Heart left ventricle (tissue), 16 donors: ENCODE measurements at regions not wholly inside any gene's neighbourhood (a gene's known extent, or its start where the extent isn't known, plus 50 kb on each side); places are given as distances from the start of the nearest gene placed in this dataset.
"Not testable (repeated sequence)": the region's sequence is repeated elsewhere in the genome, so short reads cannot be mapped to it uniquely, and the experiment has no call there.

Source experiments
- ATAC-seq, 4 donors: fragments of 200-7000 bp; cut with Tn5 transposase; one replicate each; pipeline ENCODE4 v1.9.1; 2020 to 2022; ENCODE audit warnings: moderate library complexity in 4 of 4, mild to moderate bottlenecking in 3 of 4, moderate number of reproducible peaks in 1 of 4
- DNase-seq, 5 donors: peaks; one replicate each; pipeline ENCODE4 v3.0.0-alpha.2; 2020
- H3K27ac ChIP-seq, 12 donors: fragments of 200-600 bp; sonication (generic) in 4 of 12; one replicate each; pipeline versions ENCODE4 v1.5.0 to v1.8.0; 2016 to 2022; ENCODE audit warnings: mild to moderate bottlenecking in 2 of 12
- H3K27me3 ChIP-seq, 9 donors: fragments of 200-600 bp; sonication (generic) in 2 of 9; one replicate each; pipeline versions ENCODE4 v1.5.1 to v1.8.0; 2016 to 2022; ENCODE audit warnings: mild to moderate bottlenecking in 3 of 9
- H3K36me3 ChIP-seq, 9 donors: fragments of 200-600 bp; sonication (generic) in 2 of 9; one replicate each; pipeline versions ENCODE4 v1.5.0 to v1.8.0; 2018 to 2022; ENCODE audit warnings: mild to moderate bottlenecking in 2 of 9
- H3K4me1 ChIP-seq, 12 donors: fragments of 200-600 bp; sonication (generic) in 4 of 12; one replicate each; pipeline versions ENCODE4 v1.5.0 to v1.8.0; 2016 to 2022; ENCODE audit warnings: mild to moderate bottlenecking in 3 of 12
- H3K4me3 ChIP-seq, 12 donors: fragments of 200-600 bp; sonication (generic) in 4 of 12; one replicate each; pipeline versions ENCODE4 v1.5.0 to v1.8.0; 2017 to 2022; ENCODE audit warnings: mild to moderate bottlenecking in 9 of 12, moderate library complexity in 4 of 12
- H3K9me3 ChIP-seq, 12 donors: fragments of 200-600 bp; sonication (generic) in 4 of 12; one replicate each; pipeline versions ENCODE4 v1.5.0 to v1.8.0; 2016 to 2022; ENCODE audit warnings: mild to moderate bottlenecking in 1 of 12
- POLR2A ChIP-seq, 2 donors: fragments of 450-650 bp; IDR thresholded peaks; one replicate each; pipeline ENCODE4 v1.6.1; 2017; ENCODE audit warnings: antibody characterized with exemption in 2 of 2, mild to moderate bottlenecking in 2 of 2, moderate library complexity in 2 of 2
- WGBS, 4 donors: extraction: QIAGEN DNeasy Blood & Tissue Kit in 2 of 4; methylation state at CpG; one replicate each; pipeline versions ENCODE4 v1.1.5 to v1.1.7; 2013 to 2018; 5-methylcytosine and 5-hydroxymethylcytosine counted together
- intact Hi-C, 10 donors: fragments of 100-400 bp; cut with DNase I; formaldehyde crosslinking; loops; one replicate each; pipeline versions ENCODE4 v1.11.1 to v1.14.2; 2022
- TF ChIP-seq, protein P1 (sequence below), 12 donors: fragments of 200-600 bp; sonication (generic) in 4 of 12; IDR thresholded peaks; one replicate each; pipeline versions ENCODE4 v1.5.0 to v1.8.0; 2018 to 2022; ENCODE audit warnings: antibody characterized with exemption in 12 of 12, mild to moderate bottlenecking in 5 of 12
- donor health status: ischemic (EF 13 %, LVEDD 7.1; RV severe dilation, severe dysfunction).
- donor health status: healthy with polysubstance abuse.
- donor health status: DM: no; HTN: yes; CAD: no.
- donor health status: DM: no; HTN: no; CAD: no.
- donor health status: ischemic (EF 25% LVEDD 6.9; RV normal size, moderate dysfunction).
- donor health status: ischemic (EF 25% LVEDD 5.7; RV mildly dilated, moderate dysfunction).
- donor health status: healthy.
- donor health status: DM: yes; HTN: yes; CAD: no.
- donor health status: ischemic (EF 35%, LVEDD 5.7; RV mildly dilated, moderate dysfunction).
- donor health status: nonischemic (EF 11% LVEDD 7.7; RV severe dilation, severe dysfunction).
- donor health status: DM: yes; HTN: yes; CAD: no.
- donor health status: PGD.
- donor health status: ischemic (EF 29% LVEDD 5.4; RV normal size, mild dysfunction).
- donor health status: nonischemic (EF 23%, LVEDD 6.1; RV moderate dilation, normal function).

DNA sequence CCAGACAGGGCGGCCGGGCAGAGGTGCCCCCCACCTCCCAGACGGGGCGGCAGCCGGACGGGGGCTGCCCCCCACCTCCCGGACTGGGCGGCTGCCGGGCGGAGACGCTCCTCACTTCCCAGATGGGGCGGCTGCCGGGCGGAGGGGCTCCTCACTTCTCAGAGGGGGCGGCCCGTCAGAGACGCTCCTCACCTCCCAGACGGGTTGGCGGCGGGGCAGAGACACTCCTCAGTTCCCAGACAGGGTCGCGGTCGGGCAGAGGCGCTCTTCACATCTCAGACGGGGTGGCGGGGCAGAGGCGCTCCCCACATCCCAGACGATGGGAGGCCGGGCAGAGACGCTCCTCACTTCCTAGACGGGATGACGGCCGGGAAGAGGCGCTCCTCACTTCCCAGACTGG, 68.5 kb upstream of the GPC4 start:
- H3K36me3 ChIP-seq, H3K4me1 ChIP-seq, H3K27me3 ChIP-seq, H3K9me3 ChIP-seq, DNase-seq, H3K27ac ChIP-seq, H3K4me3 ChIP-seq, intact Hi-C loops, ATAC-seq: not testable (repeated sequence)
- 91 to 97% (median 95%) methylated on average over 3 to 34 of the region's 34 CpGs for WGBS, 4 donors

DNA sequence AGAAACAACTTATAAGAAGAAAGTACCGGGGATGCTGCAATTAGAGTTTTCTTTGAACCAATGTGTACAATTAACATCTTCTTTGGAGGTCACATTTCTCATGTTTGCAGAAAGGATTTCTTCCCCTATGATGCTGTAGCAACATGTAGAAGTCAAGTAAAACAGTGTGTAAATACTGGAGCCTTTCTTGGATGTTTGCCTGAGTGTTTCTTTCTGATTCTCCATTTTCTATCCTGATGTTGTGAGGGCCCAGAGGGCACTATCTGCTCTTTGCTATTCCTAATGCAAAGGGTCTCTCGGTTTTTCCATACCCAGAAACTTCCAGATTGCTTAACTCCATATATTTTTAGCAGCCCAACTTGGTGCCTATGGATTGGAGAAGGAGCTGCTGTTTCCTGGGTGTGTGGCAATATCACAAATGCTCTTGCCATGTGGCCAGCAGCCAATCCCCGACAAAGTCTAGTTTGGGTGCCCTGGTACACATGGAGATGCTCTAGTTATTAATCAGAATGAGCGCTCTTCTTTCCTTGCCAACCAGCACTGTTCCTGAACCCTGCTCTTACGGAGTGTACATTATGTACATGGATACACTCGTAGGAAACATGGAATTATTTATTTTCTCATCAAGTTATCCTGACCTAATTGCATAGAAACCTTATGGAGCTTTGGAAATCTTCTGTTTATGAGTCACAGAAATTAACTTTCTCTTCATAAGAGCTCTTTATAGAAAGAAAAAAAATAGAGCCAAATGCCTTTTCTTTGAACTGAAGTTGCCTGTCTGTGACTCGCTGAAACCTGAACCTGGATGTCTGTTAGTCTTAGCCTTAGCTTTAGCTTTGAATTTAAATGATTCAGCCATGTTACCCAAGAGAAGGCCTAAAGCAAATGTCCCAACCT, 67.0 kb upstream of the GPC4 start:
- H3K27ac ChIP-seq, result peak overlapping the region in 1 of 12 donors; percentile 39
- TF ChIP-seq POLR2A (IDR thresholded peaks at IDR 0.05), result no peak
- TF ChIP-seq, protein P1, sequence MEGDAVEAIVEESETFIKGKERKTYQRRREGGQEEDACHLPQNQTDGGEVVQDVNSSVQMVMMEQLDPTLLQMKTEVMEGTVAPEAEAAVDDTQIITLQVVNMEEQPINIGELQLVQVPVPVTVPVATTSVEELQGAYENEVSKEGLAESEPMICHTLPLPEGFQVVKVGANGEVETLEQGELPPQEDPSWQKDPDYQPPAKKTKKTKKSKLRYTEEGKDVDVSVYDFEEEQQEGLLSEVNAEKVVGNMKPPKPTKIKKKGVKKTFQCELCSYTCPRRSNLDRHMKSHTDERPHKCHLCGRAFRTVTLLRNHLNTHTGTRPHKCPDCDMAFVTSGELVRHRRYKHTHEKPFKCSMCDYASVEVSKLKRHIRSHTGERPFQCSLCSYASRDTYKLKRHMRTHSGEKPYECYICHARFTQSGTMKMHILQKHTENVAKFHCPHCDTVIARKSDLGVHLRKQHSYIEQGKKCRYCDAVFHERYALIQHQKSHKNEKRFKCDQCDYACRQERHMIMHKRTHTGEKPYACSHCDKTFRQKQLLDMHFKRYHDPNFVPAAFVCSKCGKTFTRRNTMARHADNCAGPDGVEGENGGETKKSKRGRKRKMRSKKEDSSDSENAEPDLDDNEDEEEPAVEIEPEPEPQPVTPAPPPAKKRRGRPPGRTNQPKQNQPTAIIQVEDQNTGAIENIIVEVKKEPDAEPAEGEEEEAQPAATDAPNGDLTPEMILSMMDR (IDR thresholded peaks at IDR 0.05), result no peak
- no peaks in the 10 kb centered on the region for H3K4me1 ChIP-seq
- no peaks in the 10 kb centered on the region for H3K27me3 ChIP-seq
- H3K9me3 ChIP-seq, result no peaks in the 10 kb centered on the region
- DNase-seq (no peak), ATAC-seq (no peak)
- H3K4me3 ChIP-seq, result no peak overlapping the region
- intact Hi-C loops, result no loop called here
- WGBS, 4 donors, result 65 to 85% (median 80%) methylated on average over 7 of the region's 7 CpGs
- H3K36me3 ChIP-seq, result no peaks in the 10 kb centered on the region

DNA sequence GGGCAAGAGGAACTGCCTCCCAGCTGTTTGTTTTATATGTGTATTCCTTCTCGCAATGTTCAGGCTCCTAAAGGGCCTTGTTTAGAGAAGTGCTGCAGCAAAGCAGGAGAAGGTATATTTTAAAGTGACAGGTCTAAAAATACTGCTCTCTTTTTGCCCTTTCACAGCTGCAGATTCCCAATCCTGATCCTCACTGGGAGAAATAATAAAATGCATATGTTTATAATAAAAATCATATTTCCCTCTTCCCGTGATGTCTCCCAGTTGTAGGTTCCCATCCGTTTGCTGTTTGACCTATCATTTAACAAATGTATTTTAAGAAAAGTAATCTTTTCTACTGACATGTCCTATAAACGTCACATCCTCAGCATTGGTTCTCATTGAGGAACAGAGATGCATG, 62.7 kb upstream of the GPC4 start:
- intact Hi-C loops, result no loop called here
- H3K27me3 ChIP-seq, result no peaks in the 10 kb centered on the region
- ATAC-seq (no peak), DNase-seq (no peak)
- peak overlapping the region in 1 of 12 donors; percentile 39 for H3K27ac ChIP-seq
- no peak overlapping the region for H3K4me3 ChIP-seq
- TF ChIP-seq, protein P1 (IDR thresholded peaks at IDR 0.05), result no peak
- TF ChIP-seq POLR2A (IDR thresholded peaks at IDR 0.05), result no peak
- H3K36me3 ChIP-seq, result no peaks in the 10 kb centered on the region
- H3K9me3 ChIP-seq, result no peaks in the 10 kb centered on the region
- WGBS, 4 donors, result 75 to 83% (median 82%) methylated on average over 4 of the region's 4 CpGs
- no peaks in the 10 kb centered on the region for H3K4me1 ChIP-seq

DNA sequence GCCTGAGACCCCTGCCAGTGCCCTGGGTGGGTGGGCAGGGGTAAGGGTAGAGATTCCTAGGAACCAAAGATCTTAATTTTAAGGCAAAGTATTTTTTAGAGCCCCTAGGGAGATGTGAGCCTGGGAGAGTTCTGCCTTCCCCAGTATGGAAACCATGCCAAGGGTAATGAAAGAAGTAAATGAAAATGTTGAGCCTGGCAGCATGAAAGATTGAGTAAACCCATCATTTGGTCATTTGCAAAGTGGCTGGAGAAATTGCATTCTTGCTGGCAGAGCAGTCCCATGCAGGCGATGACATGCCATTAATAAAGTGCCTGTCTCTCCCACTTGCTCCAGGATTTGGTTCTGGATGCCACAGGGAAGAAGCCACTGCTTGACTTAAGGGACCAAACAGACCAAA, 60.7 kb upstream of the GPC4 start:
- WGBS, 4 donors, result 75 to 95% (median 89%) methylated on average over 1 of the region's 1 CpG

More for the DNA sequence above, 60.7 kb upstream of the GPC4 start:
- no peaks in the 10 kb centered on the region for H3K4me1 ChIP-seq
- TF ChIP-seq, protein P1 (IDR thresholded peaks at IDR 0.05), result no peak
- no peak for TF ChIP-seq POLR2A (IDR thresholded peaks at IDR 0.05)
- no peaks in the 10 kb centered on the region for H3K36me3 ChIP-seq
- intact Hi-C loops, result no loop called here
- H3K27me3 ChIP-seq, result peaks cover 0 to 8% (median 0%) of the 10 kb centered on the region in 9 donors
- H3K27ac ChIP-seq, result peak overlapping the region in 3 of 12 donors; percentile 29 to 43 (median 42)
- no peak for ATAC-seq
- H3K4me3 ChIP-seq, result no peak overlapping the region
- no peak for DNase-seq
- no peaks in the 10 kb centered on the region for H3K9me3 ChIP-seq
